Dermis microvascular lymphatic vessel endothelial cell (primary cell): ENCODE measurements at regions not wholly inside any gene's neighbourhood (a gene's known extent, or its start where the extent isn't known, plus 50 kb on each side); places are given as distances from the start of the nearest gene placed in this dataset.

Experiments used
- DNase-seq, 2 donors: peaks; one replicate each; pipeline versions ENCODE4 v3.0.0 to v3.0.0-alpha.2; 2010; ENCODE audit warnings: low read depth in 2 of 2

DNA sequence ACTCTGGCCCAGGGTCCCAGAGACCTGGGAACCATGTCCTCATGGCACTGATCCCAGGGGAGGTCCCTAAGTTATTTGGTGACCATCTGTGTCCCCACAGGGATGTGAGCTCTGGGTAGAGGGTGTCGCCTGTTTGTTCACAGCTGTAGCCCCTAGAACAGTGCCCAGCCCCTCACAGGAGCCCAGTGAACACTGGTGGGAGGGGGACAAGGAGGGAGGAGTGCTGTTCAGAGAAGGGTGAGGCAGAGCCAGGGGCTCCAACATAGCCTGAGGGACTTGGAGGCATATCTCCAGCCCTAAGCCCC is 450.4 kb downstream of the MATN1 start:
- no peak for DNase-seq

DNA sequence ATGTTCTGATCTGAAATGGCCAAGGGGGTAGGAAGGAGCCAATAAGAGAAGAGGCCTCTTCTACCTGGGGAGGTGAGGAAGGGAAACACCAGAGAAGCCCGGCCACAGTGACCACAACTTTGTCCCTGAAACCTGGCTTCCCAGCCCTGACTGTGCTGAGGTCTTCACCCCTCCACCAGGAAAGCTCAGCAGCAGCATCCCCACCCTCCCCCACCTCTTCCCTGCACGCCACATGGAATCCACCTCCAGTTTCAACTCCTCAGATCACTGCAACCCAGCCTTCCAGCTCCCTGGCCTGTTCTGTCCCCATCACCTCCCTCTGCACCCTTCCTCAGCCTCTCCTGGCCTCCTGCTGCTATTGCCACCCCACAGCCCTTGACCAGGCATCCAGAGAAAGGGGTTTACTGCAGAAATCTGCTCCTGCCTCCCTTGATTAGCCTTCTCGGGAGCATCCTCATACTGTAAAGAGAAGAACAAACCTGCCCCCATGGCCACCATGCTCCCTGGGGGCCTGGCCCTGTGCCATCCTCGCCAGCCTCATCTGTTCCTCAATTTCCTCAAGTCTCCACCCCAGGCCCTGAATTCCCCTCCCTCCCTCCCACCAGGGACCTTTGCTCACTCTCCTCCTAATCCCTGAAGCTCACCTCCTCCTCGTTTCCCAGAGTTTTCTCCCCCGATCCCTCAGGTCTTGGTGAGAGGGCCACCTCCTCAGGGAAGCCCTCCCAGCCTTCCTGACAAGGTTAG is 450.9 kb downstream of the MATN1 start:
- DNase-seq, result no peak

DNA sequence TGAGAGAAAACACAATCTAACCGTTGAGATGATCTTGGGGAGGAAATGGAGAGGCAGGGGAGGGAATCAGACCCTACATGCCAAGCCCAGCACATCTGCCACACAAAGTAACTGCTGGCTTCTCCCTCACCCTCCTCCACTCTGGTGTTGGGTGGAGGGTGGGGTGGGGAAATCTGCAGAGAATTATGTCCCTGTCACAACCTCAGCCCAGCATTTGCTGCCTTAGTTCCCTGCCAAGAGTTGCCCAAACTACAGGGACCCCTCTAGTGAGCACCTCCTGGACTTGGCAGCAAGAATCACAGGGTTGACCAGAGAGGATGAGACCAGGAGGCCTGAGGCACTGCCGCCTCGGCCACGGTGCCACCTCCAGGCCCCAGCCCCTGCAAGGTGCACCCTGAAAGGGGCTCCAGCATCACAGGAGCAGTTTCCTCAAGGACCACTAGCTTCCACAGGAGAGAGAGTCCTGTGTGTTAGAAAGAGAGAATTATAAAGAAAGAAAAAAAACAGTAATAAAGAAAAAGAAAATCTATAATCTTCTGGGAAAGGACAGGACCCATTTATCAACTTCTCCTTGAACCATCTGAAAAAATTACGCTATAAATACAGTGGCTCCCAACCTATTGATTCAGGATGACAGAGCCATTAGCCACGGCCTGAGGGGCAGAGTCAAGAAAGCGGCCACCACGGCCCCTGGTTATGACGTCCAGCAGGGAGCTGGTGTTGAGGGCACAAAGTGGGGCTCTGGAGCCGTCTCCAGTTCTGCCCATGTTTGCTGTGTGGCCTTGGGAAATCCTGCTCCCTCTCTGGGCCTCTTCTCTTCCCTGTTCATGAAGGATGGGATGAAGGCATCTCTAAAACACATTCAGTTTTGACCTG is 451.7 kb downstream of the MATN1 start:
- DNase-seq, result no peak

DNA sequence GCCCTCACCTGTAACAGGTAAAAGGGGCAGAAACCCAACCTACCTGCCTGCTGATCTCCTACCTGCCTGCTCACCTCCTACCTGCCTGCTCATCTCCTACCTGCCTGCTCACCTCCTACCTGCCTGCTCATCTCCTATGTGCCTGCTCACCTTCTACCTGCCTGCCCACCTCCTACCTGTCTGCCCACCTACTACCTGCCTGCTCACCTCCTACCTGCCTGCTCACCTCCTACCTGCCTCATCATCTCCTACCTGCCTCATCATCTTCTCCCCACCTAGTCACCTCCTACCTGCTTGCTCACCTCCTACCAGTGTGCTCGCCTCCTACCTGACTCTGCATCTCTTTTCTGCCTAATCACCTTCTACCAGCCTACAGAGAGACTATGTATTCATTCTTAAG is 452.9 kb downstream of the MATN1 start:
- DNase-seq, result no peak

DNA sequence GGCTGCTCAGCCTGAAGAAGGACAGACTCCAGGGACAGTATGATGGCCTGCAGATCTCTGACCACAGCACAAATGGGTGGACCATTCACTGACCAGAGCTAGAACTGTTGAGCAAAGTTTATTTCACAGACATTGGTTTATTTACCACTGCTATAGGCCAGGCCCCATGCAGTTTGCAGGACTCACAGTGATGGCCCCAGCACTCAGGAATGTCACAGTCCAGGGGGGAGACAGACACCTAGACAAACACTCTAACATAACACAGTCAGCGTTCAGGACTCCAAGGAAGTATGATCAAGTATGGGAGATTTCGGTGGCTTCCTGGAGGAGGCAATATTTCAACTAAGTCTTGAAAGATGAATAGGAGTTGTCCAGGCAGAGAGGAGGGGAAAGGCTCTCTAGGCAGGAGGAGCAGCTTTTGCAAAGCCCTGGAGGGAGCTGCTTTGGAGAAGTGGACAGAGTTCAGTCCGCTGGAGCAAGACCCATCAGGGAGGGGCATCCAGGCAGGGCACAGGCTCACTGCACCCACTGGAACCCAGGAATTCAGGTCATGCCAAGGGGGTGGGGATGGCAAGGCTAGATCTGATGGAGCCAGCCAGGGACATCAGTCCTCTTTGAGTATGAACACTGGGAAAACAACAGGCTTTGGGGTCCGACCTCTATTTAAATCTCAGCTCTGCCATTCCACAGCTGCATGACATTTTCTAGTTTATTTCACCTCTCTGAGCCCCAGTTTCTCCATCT is 454.3 kb downstream of the MATN1 start:
- DNase-seq, result no peak

DNA sequence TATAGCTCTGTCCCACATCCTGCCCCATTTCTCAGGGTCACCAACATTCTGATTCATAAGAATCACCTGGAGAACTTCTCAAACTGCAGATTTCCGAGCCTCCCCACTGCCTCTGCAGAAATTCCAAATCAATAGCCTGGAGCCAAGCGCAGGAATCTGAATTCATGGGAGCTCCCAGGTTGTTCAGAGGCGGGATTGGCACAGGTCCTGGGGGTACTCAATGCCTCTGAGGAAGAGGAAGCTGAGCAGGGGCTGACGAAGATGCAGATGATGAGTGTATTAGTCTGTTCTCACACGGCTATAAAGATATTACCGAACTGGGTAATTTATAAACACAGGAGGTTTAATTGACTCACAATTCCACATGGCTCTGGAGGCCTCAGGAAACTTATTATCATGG is 455.5 kb downstream of the MATN1 start:
- DNase-seq, result no peak

DNA sequence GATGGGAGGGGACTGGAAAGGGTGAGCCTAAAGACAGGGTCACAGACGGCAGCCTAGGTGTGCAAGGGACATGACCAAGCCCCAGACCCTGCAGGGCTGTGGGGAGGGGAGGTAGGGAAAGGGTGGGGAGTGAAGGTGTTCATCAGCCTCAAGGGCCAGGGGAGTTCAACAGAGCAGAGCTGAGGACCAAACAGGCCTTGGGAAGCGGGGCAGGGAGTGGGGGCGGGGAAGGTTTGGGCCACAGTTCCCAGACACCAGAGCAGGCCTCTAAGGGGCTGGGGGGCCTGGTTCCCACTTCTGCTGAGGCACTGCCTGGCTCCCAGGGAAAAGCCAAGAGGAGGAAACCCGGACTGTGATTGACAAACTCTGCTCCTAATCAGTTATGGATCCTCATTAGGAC is 456.3 kb downstream of the MATN1 start:
- no peak for DNase-seq

GRCh38 chr1:30265127-30266070 is 458.0 kb downstream of the MATN1 start:
- no peak for DNase-seq

DNA sequence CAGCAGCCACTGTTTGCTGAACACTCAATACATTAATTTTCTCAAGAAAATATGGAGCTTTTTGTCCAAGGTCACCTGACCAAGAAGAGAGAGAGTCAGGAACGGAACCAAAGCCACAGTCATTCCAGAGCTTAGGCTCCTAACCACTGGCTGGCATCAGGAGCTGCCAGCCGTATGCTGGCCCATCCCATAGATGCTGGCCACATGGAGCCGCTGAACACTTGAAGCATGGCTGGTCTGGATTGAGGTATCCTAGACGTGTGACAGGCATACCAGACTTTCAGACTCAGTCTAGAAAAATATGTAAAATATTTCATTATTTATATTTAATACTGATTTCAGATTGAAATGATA is 458.7 kb downstream of the MATN1 start:
- DNase-seq, result no peak

DNA sequence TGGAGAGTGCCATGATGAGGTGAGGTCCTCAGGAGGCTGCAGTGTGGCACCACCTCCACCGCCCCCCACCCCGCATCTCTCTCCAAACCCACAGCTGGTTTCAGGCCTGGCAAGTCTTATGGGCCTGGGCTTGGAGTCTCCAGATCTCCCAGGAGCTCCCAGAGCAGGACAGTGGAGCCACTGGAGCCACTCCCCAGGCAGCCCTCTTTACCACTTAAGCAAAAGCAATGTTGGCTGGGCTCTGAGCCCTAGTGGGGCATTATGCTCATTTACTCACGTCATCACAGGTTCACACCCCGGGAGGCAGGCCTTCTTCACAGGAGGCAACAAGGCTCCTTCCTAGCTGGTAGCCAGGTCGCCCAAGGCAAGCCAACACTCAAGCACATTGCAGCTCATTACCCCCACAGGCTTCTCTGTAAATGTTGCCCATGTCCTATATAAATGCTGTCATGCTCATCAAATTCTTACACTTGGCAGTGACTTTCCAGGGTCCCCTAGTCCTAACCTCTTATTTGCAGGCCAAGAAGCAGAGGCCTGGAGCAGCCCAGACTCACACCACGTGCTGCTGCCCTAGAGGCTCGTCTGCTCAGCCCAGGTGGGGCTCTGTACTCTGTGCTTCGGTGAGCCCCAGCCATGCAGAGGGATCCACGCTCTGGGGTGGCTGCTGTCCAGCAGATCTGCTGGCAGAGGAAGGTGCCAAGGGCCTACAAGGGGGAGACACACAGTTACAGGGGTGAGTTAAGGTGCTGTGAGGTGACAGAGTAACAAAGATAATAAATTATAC is 459.3 kb downstream of the MATN1 start:
- DNase-seq, result no peak

GRCh38 chr1:30263405-30263804 is 460.0 kb downstream of the MATN1 start:
- no peak for DNase-seq

GRCh38 chr1:30262158-30262557 is 461.2 kb downstream of the MATN1 start:
- DNase-seq, result no peak

DNA sequence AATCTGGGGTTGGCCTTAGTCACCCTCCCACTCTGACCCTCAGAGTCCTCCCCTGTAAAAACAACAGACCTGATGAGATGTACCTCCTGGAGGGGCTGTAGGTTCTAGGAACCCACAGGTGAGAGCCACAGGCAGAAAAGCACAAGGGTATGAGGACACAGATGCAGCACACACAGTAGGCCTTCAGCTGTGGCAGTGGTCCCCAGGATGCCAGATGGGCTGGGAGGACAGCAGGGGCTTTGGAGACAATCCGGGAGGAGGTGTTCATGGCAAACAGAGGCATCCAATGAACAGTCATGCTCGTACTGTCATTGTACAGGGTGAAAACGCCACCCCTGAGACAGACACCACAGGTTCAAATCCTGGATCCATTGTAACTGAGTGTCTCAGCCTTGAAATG is 463.1 kb downstream of the MATN1 start:
- no peak for DNase-seq

DNA sequence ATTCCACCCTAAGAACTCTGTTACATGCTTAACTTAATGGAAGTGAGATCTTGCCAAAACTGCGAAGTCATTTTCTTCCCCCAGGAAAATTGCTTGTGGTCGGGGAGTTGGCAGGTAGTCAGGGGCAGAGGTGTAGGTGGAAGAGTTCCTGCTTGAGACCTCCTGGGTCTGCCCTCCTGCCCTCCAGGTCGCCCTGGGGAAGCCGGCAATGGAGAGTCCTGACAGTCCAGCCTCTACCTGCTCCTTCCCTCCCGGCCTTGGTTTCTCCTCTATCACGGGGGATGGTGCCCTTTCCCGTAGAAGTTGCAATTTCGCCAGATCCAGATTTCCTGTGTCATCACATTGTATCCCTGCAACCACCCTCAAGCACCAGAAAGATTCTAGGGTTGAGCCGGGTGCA is 463.8 kb downstream of the MATN1 start:
- DNase-seq, result no peak

GRCh38 chr1:30258876-30259275 is 464.5 kb downstream of the MATN1 start:
- no peak for DNase-seq

- DNase-seq, result no peak
Observed at GRCh38 chr1:30258471-30258870, 464.9 kb downstream of the MATN1 start.

DNA sequence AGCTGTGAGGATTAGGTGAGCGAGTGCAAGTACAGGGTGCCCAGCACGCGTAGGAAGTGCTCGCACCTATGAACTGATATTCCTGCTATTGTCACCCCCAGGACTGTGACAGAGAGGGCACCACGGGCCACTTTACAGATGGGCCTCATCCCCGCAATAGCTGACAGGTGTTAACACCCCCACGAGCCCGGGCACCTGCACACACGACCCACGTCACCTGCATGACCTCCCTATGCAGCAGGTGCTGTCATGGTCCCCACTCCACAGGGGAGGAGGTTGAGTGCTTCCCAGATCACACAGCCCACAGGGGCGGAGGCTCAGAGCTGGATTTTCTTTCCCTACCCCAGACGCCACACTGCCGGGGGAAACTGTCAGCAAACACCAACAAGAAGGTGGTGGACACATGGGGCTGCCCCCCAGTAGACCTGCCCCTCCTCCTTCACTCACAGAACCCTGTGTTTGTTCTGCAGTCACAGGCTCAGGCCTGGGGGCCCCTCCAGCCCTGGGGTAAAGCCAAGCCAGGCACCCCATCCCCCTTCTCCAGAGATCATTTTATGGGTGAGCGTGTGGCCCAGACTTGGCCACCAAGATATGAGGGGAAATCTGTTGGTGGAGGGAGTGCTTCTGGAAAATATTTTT is 465.5 kb downstream of the MATN1 start:
- DNase-seq, result no peak

DNA sequence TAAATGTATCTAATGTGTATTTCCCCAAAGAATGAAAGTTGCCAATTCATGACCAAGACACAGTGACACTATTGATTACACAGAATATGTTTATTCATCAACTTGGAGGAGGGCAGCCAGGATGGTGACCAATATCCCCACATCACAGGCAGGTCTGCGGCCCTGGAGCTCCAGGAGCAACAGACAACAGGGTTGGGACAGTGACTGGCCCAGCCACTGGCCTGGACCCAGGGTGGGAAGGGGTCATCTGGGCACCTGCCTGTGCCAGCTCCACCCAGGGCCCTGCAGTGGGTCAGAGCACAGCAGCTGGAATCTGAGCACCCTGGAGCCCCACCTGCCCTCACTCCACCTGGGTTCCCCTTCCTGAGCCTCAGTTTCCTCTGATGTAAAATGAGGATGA is 466.1 kb downstream of the MATN1 start:
- no peak for DNase-seq

DNA sequence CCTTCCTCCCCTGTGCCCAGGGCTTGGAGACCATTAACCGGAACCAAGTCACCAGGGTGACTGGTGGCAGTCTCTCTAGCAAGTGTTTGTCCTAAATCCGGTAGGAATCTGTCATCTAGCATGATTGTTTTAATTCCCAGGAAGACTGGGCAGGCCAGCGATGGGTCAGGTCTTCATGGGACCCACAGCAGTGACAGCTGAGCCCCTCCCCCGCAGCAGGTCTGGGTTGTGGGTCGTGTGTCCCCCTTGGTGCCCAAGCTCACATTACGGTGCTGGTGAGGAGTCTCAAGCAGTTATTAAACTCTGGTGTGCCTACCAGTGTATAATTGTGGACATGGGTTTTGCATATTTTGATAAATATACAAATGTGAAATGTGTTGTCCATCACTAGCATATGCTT is 466.5 kb downstream of the MATN1 start:
- no peak for DNase-seq

GRCh38 chr1:30255111-30255724 is 468.2 kb downstream of the MATN1 start:
- no peak for DNase-seq
